NCI-H1436 (cell line): ENCODE measurements at regions not wholly inside any gene's neighbourhood (a gene's known extent, or its start where the extent isn't known, plus 50 kb on each side); places are given as distances from the start of the nearest gene placed in this dataset.
"Not testable (repeated sequence)": the region's sequence is repeated elsewhere in the genome, so short reads cannot be mapped to it uniquely, and the experiment has no call there.

Source experiments
- DNase-seq: peaks from one replicate; lab custom pipeline; 2025; lab: John Stamatoyannopoulos, UW

GRCh38 chr1:146282807-146283526 is 54.1 kb upstream of the NOTCH2NLA start:
- DNase-seq, result not testable (repeated sequence)

- DNase-seq, result not testable (repeated sequence)
These were observed 52.7 kb upstream of the NOTCH2NLA start for GRCh38 chr1:146281522-146281921.

GRCh38 chr1:146278758-146279157 is 49.9 kb upstream of the NOTCH2NLA start:
- not testable (repeated sequence) for DNase-seq
